Uterus (tissue), 3 donors: ENCODE measurements at regions not wholly inside any gene's neighbourhood (a gene's known extent, or its start where the extent isn't known, plus 50 kb on each side); places are given as distances from the start of the nearest gene placed in this dataset.

Experiments
- DNase-seq, 2 donors: peaks; one replicate each; pipeline ENCODE4 v3.0.0-alpha.2; 2019 to 2020
- H3K27ac ChIP-seq, 2 donors: fragments of 200-600 bp; sonication (generic); 1 replicate in 1 of 2; 2 replicates in 1 of 2; pipeline ENCODE4 v1.5.1; 2016 to 2018
- H3K27me3 ChIP-seq, 2 donors: fragments of 200-600 bp; sonication (generic); one replicate each; pipeline ENCODE4 v1.5.1; 2018 to 2019; ENCODE audit warnings: control low read depth in 1 of 2
- H3K36me3 ChIP-seq, 2 donors: fragments of 200-600 bp; sonication (generic); one replicate each; pipeline ENCODE4 v1.5.1; 2019; ENCODE audit warnings: control low read depth in 1 of 2
- H3K4me1 ChIP-seq, 2 donors: fragments of 200-600 bp; sonication (generic); one replicate each; pipeline ENCODE4 v1.5.1; 2018 to 2019; ENCODE audit warnings: control low read depth in 1 of 2
- H3K4me3 ChIP-seq, 2 donors: fragments of 200-600 bp; sonication (generic); 1 replicate in 1 of 2; 2 replicates in 1 of 2; pipeline ENCODE4 v1.5.1; 2018 to 2019; ENCODE audit warnings: mild to moderate bottlenecking in 1 of 2
- H3K9me3 ChIP-seq, 2 donors: fragments of 200-600 bp; sonication (generic); one replicate each; pipeline ENCODE4 v1.5.1; 2019; ENCODE audit warnings: control low read depth in 1 of 2
- POLR2A ChIP-seq, 2 donors: fragments of 450-650 bp; IDR thresholded peaks; one replicate each; pipeline ENCODE4 v1.6.1; 2016; ENCODE audit warnings: antibody characterized with exemption in 2 of 2, mild to moderate bottlenecking in 1 of 2, moderate library complexity in 1 of 2
- intact Hi-C: fragments of 100-400 bp; cut with DNase I; formaldehyde crosslinking; loops from one replicate; pipeline ENCODE4 v1.15.1; 2023; ENCODE audit warnings: low total_unique reads
- TF ChIP-seq, protein P1 (sequence below), 4 experiments: fragments of 200-600 bp in 2 of 4; fragments of 450-650 bp in 2 of 4; sonication (generic) in 2 of 4; IDR thresholded peaks; one replicate each; pipeline ENCODE4 v1.5.1; 2016 to 2019; ENCODE audit warnings: antibody characterized with exemption in 4 of 4, mild to moderate bottlenecking in 2 of 4, moderate library complexity in 1 of 4
- donor health status: DM: yes; HTN: yes; CAD: no.

DNA sequence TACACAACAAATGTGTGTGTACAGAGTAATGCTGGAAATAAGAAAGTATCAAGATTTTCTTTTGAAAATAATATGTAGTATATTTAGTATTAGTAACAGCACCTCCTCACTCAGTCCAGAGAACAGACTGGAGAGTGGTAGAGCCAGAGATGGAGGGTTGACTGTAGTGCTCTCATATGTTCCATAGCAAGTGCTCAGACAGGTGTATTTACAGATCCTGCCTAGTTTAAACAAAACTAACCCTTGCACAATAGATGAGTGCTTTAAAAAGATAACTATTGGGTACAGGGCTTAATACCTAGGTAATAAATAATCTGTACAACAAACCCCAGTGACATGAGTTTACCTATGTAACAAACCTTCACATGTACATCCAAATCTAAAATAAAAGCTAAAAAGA, 381.0 kb upstream of the EMCN start:
- intact Hi-C loops = no loop called here
- H3K27me3 ChIP-seq = no peaks in the 10 kb centered on the region
- DNase-seq = no peak
- H3K4me1 ChIP-seq = no peaks in the 10 kb centered on the region
- H3K4me3 ChIP-seq = no peak overlapping the region
- no peaks in the 10 kb centered on the region for H3K36me3 ChIP-seq
- no peaks in the 10 kb centered on the region for H3K9me3 ChIP-seq
- no peak overlapping the region for H3K27ac ChIP-seq
- TF ChIP-seq, protein P1, sequence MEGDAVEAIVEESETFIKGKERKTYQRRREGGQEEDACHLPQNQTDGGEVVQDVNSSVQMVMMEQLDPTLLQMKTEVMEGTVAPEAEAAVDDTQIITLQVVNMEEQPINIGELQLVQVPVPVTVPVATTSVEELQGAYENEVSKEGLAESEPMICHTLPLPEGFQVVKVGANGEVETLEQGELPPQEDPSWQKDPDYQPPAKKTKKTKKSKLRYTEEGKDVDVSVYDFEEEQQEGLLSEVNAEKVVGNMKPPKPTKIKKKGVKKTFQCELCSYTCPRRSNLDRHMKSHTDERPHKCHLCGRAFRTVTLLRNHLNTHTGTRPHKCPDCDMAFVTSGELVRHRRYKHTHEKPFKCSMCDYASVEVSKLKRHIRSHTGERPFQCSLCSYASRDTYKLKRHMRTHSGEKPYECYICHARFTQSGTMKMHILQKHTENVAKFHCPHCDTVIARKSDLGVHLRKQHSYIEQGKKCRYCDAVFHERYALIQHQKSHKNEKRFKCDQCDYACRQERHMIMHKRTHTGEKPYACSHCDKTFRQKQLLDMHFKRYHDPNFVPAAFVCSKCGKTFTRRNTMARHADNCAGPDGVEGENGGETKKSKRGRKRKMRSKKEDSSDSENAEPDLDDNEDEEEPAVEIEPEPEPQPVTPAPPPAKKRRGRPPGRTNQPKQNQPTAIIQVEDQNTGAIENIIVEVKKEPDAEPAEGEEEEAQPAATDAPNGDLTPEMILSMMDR (IDR thresholded peaks at IDR 0.05) = no peak
- TF ChIP-seq POLR2A (IDR thresholded peaks at IDR 0.05) = no peak

DNA sequence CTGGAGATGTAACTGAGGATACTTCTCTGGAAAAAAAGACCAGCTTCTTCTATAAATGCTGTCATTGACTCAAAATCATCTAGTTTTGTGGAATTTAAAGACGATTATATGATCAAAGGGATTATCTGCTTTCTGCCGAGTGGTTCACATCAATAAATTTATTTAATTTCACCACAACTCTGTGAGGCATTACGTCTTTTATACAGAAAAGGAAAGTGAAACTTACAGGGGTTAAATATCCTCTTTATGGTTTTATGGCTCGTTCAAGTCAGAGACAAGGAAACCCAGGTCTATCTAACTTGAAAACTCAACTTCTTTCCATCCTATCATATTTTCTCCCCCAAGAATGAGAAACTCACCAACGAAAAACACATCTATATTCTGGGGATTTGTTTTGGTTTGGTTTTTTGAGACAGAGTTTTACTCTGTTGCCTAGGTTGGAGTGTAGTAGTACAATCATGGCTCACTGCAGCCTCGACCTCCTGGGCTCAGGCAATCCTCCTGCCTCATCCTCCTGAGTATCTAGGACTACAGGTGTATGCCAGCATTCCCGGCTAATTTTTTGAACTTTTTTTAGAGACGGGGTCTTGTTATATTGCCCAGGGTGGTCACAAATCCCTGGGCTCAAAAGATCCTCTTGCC, 377.9 kb upstream of the EMCN start:
- Histone ChIP-seq H3K27me3 (no peaks in the 10 kb centered on the region), H3K36me3 (no peaks in the 10 kb centered on the region), H3K9me3 (no peaks in the 10 kb centered on the region), H3K4me1 (no peaks in the 10 kb centered on the region), H3K4me3 (peak overlapping the region; percentile 20 to 25), H3K27ac (no peak overlapping the region)
- intact Hi-C loops = no loop called here
- TF ChIP-seq, protein P1 (IDR thresholded peaks at IDR 0.05) = no peak
- no peak for TF ChIP-seq POLR2A (IDR thresholded peaks at IDR 0.05)
- no peak for DNase-seq

DNA sequence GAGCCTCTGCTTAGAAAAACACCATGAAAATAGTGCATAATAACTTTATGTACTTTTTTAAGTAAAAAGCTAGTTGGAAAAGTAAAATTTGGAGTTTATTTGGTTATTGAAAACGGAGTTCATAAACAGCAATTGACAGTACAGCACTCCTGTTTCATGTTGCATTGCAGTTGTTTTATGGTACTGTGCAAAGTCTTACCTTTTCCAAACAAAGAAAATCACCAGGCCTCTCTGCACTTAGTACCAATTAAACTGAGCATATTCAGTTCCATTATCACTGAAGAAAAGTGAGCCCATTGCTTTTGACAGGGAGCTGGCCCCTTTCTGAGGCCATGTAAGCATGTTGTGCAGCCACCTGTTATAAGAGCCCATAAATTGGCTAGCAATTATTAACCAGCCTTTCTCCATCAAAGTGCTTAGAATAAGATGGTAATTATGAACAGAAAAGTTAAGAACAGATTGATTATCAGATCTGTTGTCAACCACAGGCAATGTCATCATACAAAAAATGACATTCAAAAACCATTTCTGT, 376.6 kb upstream of the EMCN start:
- Histone ChIP-seq H3K4me1 (no peaks in the 10 kb centered on the region), H3K27me3 (no peaks in the 10 kb centered on the region), H3K27ac (no peak overlapping the region), H3K9me3 (peaks cover 0 to 6% of the 10 kb centered on the region in 2 donors), H3K36me3 (no peaks in the 10 kb centered on the region), H3K4me3 (no peak overlapping the region)
- intact Hi-C loops = no loop called here
- TF ChIP-seq, protein P1 (IDR thresholded peaks at IDR 0.05) = no peak
- no peak for TF ChIP-seq POLR2A (IDR thresholded peaks at IDR 0.05)
- DNase-seq = no peak

DNA sequence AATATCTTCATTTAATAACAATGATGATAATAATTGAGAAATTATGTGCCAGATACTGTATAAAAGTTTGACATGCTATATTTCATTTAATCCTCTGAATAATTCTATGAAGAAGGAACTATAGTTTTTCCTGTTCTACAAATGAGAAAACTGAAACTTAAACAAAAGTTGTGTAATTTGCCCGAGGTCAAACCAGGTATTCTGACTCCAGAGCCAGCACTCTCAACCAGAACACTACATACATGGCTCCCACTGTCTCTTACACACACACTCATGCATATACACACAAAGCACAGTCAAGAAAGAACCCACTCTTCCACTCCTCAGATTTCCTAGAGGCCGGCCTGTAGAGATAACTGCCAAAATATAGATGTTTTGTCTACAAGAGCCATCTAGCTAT, 374.0 kb upstream of the EMCN start:
- DNase-seq = no peak
- Histone ChIP-seq H3K4me1 (no peaks in the 10 kb centered on the region), H3K27me3 (no peaks in the 10 kb centered on the region), H3K36me3 (no peaks in the 10 kb centered on the region), H3K4me3 (no peak overlapping the region), H3K27ac (no peak overlapping the region), H3K9me3 (peaks cover 0 to 6% of the 10 kb centered on the region in 2 donors)
- TF ChIP-seq, protein P1 (IDR thresholded peaks at IDR 0.05) = no peak
- TF ChIP-seq POLR2A (IDR thresholded peaks at IDR 0.05) = no peak
- intact Hi-C loops = no loop called here

DNA sequence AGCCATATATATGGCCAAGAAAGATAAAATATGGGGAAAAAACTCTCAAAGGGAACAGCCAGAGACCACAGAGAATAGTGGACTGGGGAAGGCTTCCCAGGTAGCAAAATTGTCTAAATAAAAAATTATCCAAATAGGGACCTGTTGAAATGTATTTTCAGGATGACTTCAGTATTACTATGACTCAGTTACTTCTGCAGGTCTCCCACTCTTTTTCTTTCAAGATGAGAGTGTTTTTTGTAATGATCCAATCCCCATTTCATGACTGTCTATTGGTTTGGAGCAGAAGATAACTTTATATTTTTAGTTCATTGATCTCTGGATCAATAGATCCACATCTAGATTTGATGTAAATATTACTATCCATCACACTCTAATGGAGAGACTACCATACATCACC, 372.1 kb upstream of the EMCN start:
- no peak for DNase-seq
- TF ChIP-seq, protein P1 (IDR thresholded peaks at IDR 0.05) = no peak
- TF ChIP-seq POLR2A (IDR thresholded peaks at IDR 0.05) = no peak
- Histone ChIP-seq H3K36me3 (no peaks in the 10 kb centered on the region), H3K27me3 (no peaks in the 10 kb centered on the region), H3K27ac (no peak overlapping the region), H3K9me3 (peaks cover 0 to 6% of the 10 kb centered on the region in 2 donors), H3K4me3 (no peak overlapping the region), H3K4me1 (no peaks in the 10 kb centered on the region)
- intact Hi-C loops = no loop called here
